Stimulated activated CD4-positive, alpha-beta T cell treated with anti-CD3 and anti-CD28 coated beads, Interleukin-4, amount 100 ng/mL, for 24 hours (primary cell): ENCODE measurements at regions not wholly inside any gene's neighbourhood (a gene's known extent, or its start where the extent isn't known, plus 50 kb on each side); places are given as distances from the start of the nearest gene placed in this dataset.

Experiments used
- DNase-seq: peaks from one replicate; pipeline ENCODE4 v3.0.0-alpha.2; 2020

DNA sequence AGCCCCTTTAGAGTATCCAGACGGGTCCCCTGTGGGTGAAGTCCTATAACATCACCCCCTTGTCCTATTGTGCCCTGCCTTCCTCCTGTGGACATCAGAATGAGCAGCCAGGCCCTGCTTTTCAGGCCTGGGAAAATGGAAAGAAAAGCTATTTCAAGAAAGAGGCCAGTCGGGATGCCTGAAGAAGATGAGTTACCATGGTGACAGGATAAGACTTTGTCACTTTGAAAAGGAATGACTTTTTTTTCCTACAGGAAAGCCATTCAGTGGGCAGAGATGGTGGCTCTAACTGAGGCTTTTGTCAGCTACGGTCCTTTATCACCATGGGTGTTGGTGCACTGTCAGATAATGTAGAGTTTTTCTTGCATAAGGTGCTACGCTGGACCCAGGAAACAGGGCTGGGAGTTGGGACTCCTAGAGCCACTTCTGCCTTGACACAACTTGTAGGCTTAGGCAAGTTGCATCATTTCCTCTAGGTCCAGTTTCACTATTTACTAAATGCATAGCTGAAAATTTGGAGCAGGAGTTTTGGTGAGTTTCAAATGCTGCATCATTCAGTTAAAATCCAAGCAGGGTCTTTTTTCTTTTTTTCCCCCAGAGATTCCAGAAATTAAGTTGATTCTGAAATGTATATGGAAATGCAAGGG, 179.0 kb upstream of the ADRA1D start:
- no peak for DNase-seq

DNA sequence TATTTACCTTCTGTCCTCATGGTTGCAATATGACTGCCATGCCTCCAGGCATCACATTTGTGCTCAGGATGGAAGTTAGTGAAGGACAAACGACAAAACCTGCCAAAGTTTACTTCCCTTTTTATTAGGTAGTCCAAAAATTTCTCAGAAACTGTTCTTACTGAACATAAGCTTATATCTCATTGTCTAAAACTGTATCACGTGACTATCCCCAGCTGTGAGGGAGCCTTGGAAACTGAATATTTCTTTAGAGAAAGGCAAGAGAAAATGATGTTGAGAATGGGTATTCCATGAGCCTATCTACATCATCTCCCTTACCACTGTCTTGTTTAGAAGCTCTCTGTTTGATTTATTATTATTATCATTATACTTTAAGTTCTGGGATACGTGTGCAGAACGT, 169.1 kb upstream of the ADRA1D start:
- DNase-seq: no peak

DNA sequence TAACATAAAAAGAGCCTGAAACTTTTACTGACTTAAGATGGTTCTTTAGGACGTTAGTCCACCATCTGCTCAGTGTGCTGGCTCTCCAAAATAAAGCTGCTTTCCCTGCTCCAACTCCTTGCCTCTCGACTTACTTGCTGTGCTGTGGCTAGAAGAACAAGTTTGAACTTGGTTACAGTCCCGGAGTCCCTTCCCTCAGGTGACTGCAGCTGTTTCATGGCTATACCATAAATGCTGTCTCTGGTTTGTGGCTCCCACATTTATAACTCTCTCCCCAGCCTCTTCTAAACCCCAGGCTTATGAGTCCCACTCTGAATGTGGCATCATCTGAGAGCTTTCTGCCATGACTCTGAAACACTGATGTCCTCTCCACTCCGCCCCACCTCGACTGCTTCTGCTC, 166.2 kb upstream of the ADRA1D start:
- no peak for DNase-seq

DNA sequence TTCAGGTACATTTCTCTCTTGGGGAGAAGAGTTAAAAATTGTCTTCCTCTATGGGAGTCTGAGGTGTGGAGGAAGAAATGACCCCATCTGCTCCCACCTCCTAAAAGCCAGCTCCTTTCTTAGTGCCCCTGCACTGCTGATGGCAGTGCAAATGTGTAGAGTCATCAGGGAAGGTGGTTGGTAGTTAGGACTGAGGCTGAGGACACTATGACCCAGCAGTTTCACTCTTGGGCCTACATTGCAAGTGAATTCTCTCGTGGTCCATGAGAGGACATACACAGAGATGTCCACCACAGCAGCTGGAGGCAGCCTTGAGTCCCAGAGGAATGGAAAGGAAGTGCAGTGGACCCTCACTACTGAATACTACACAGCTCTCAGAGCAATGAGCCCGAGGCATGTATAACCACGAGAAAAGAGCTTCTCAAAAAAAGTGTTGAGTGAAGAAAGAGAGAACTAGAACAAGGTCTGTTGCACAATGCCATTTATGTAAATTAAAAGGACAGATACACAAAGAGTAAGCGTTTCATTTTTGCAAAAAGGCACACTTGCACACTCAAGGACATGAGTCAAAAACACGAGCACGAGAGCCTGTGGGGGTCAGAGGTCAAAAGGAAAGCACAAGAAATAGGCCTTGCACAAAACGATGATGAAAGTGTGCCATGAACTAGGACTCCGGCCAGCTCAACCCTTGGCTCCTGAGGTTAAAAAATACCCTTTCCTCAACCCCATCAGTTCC, 164.4 kb upstream of the ADRA1D start:
- no peak for DNase-seq

DNA sequence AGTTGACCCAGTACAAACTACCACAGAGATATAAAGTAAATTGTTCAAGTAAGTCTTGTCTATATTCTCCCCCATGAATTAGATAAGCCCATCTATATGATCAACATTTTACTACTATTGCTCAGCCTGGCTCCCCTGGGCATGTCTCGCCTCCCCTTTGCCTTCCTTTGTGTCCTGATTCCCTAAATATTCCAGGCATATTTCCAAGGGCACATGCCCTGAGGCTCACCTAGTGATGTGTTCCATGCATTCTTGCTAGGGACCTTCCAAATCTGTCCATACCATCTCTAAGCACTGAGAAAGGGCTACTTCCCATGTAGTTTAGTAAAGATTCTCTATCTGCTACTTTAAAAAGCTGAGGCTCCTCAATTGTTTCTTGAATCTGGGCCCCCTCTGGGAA, 163.1 kb upstream of the ADRA1D start:
- no peak for DNase-seq

DNA sequence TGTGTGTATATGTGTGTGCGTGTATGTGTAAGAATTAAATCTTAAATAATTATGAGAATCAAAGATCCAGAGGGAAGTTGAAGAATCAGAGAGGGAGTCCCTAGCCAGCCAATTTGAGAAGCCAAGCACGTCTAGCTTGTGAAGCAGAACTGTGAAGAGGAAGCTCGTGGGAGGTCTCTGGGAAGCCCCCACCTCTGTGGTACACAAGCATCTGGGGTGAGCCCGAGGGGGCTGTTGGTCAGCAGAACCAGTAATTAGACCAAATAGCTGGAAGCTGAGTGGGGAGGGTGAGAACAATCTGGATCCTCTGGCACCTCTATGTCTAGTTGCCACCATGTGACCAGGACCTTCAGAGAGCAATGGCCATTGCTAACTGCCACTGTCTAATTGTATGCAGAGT, 162.7 kb upstream of the ADRA1D start:
- DNase-seq: no peak

DNA sequence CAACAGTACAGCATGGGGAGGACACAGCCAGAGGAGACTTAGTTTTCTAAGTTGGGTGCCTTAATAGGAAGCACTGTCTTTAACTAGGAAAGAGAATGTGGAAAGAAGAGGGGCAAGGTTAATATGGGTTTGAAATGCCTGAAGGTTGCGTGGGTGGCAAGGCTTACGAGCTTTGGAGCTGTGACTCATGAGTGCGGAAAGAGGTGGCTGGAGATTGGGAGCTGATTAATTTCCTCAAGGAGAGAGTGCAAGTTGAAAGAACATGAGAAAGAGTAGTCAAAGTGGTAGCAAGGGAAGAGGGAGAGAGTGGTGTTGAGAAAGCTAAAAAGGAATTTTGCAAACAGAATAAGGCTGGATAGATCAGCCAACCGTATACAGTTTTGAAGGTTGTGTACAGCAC, 157.5 kb upstream of the ADRA1D start:
- DNase-seq: no peak

DNA sequence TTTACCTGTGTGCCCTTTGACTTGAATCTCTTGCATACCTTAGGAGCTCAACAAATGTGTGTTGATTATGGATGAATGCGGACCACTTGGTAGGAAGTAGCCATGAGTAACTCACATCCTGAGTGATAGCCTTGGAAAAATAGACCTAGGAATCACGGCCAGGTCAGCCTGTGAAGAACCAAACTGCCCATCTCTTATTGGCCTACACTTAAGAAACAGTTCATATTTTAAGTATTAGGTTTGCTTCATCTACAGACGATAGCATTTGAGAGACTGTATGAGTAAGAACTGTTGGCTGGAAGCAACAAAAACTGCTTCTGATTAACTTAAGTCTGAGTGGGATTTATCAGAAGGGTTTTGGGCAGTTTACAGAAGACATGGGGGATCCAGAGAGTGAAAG, 152.5 kb upstream of the ADRA1D start:
- DNase-seq: no peak

DNA sequence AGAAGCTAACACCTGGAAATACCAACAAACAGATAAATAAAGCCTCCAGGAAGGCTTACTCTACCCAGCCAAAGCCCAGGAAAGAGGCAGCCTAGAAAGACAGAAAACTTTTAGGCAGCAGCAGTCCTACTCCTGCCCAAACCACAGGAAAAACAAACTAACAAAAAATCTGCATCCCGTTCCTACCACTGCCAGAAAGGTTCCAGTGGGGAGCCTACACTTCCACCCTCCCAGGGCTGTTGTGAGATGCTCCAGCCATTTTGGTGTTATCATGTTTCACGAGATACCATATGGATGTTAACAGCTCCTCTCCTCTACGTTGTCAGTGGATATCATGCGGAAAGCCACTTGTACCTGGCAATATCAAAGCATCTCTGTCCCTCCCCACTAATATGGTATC, 135.9 kb upstream of the ADRA1D start:
- no peak for DNase-seq

DNA sequence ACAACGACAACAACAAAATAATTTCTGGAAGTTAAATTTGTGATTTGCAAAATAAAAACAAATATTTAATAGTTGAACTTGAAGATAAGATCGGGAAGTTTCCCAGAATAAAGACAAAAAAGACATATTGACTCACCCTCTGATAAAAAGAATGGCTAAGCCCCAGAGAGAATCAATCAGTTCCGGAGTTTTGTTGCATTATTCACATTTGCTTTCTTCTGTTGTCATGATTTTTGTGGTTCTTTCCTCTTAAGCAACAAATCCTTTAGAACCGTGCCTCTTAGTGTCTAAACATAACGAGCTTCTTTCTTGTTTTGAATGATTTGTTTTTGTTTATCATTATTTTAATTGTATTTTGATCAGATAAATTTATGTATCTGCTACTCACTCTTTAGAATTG, 134.9 kb upstream of the ADRA1D start:
- DNase-seq: no peak

DNA sequence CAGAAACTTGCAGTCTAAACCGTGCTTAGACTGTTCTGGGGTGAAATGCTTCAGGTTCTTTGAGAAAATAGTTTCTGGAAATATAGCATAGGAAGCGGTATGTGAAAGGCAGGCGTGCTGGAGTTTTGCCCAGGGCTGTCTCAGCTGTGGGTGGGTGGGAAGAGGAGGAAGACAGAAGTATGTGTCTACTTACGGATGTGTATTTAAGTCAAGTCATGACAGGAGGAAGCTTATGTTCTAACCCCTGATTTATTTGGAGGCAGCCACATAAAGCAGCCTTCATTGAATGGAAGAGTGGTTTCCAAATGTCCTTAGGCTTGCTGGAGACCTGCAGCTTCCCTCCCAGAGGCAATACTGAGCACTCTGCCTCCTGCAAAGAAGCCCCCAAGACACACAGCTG, 126.8 kb upstream of the ADRA1D start:
- DNase-seq: no peak

DNA sequence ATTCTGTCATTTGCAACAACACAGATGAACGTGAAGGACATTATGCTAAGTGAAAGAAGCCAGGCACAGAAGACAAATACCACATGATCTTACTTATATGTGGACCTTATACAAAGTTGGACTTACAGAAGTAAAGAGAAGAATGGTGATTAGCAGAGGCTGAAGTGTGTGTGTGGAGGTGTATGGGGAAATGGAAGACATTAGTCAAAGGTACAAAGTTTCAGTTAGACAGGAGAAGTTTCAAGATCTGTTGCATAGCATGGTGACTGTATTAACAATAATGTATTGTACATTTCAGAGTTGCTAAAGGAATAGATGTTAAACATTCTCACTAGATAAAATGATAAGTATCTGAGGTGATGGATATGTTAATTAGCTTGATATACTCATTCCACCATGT, 124.4 kb upstream of the ADRA1D start:
- no peak for DNase-seq

DNA sequence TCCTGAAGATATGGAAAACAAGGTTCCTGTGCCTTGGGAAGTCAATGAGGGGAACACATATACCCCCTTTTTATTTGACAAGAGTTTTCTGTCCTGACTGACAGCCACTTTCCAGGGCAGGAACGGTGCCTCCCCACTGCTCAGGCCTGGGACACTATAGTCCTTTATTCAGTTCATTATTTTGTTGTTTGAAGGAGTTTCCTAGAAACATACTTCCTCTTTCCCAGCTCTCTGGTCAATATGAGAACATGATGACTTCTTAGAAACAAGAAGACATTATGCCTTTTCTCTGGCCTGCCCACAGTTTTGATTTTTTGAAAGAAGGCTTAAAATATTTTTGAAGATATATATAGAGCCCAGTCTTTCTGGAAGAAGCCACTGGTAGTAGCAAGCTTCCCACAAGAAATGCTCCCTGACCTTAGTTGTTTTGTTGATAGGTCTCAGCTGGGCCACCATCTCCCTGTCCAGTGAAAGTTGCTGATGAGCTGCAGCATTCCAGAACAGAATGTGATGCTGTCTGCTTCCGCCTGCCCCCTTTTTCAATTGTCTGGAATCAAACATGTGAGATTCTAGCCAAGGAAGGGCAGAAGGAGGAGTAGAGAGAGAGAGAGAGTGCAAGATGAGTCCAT, 122.7 kb upstream of the ADRA1D start:
- DNase-seq: no peak

DNA sequence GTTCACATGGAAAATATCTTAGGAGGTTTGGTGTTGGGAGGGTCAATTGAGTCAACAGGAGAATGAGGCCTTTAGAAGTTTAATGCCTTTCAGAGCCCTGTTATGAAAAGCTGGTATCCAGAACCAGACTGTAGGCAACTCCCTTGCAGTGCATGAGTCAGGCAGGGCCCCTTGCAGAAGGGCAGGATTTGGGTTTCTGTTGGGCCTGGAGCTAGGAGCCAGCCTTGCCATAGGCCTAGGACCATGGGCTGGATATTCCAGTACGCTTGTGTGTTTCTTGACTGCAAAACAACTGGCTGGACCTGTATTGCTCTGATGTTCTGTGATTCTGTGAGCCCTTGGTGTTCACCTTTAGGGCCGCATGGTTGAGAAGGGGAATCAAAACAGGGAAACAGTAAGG, 121.8 kb upstream of the ADRA1D start:
- DNase-seq: no peak

DNA sequence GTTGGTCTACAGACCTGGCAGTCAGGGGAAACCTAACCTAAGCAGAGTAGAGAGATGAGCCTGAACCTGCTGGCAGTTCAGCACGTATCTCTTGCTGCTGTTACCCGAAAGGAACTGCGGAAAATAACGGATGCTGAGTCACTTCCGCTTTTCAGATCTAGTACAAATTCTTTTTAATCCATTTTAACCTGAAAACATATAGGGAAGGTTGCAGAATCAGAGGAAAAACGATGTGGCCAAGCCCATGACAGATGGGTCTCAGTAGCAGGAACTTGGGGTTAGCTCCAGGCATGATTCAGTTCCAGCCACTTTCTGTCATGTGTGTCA, 120.7 kb upstream of the ADRA1D start:
- DNase-seq: peak; percentile 26

DNA sequence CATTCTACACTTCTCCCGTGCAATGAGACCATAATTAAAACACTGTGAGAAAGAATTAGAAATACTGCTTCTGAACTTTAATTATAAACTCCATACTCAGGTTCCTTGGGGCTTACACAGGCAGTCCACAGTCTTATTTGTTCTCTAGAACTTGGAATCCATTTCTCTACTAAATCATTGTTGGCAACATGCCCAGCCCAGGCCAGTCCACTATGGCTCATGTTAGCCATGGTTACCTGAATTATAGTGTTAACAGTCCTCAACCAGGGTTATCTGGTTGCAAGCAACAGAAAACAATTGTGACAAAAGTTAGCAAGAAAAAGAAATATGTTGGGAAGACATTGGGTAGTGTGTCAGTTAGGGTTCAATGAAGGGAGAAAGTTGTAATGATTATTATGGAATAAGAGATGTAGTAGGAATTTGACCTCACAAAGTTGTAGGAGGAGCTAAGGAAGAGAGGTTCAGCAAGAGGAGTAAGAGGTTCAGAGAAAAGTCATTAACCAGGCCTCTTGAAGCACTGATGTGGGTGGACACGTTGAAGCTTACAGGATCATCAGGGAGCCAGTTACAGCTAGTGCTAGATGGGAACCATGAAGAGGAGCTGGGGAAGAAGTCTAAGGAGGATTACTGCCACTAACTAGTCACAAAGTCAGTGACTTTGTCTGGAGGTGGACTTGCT, 120.2 kb upstream of the ADRA1D start:
- no peak for DNase-seq

DNA sequence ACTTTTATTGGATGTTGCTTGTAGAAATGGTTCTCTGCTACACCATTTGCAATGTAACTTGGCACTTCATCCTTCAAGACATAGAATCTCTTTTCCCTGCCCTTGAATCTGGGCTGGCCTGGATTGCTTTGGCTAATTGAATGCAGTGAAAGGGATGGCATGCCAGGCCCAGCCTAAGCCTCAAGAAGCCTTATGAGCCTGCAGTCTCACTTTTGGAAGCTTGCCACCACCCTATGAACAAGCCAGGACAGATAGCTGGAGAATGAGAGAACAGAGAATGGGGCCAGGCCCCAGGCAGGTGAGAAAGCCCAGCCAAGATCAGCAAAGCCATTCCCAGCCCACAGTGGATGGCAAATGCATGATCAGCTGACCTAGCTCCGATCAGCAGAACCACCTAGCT, 117.0 kb upstream of the ADRA1D start:
- DNase-seq: no peak

DNA sequence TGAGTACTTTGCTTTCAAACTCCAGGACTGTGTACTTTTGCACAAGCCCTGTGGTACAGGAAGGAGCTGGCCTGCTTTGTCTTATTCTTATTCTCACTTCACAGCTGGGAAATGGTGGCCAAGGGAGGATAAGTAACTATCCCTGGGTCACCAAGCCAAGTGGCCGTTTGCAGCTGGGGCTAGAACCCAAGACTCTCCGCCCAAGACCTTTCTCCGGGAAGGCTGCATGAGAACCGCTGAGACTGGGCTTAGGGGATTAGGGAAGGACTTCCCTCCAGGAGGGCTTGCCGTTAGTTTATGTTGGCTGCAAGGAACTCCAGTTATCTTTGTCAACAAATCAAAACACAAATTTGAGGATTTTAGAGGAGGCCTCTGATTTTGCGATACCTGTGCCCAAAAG, 109.5 kb upstream of the ADRA1D start:
- no peak for DNase-seq

DNA sequence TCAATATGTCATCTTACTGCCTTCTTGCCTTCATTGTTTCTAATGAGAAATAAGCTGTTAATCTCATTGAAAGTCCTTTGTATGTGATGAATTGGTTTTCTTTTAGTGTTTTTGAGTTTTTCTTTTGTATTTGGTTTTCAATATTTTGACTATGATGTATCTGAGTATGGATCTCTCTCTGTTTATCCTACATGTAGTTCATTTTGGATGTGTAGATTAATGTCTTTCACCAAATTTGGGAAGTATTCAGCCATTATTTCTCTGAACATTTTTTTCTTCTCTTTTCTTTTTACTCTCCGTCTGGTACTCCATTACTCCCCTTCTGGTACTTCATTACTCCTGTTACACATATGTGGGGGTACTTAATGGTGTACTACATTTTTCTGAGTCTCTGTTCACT, 103.3 kb upstream of the ADRA1D start:
- DNase-seq: no peak

DNA sequence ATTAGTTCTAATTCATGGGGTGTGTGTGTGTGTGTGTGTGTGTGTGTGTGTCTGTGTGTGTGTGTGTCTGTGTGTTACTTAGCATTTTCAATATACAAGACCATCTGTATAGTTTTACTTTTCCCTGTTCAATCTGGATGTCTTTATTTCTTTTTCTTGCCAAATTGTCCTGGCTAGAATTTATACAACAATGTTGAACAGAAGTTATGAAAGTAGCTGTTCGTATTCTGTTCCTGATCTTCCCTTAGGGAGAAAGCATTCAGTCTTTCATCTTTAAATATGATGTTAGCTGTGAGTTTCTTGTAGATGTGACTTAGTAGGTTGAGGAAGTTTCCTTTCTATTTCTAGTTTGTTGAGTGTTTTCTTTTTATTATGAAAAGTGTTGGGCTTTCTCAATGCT, 101.0 kb upstream of the ADRA1D start:
- DNase-seq: no peak

DNA sequence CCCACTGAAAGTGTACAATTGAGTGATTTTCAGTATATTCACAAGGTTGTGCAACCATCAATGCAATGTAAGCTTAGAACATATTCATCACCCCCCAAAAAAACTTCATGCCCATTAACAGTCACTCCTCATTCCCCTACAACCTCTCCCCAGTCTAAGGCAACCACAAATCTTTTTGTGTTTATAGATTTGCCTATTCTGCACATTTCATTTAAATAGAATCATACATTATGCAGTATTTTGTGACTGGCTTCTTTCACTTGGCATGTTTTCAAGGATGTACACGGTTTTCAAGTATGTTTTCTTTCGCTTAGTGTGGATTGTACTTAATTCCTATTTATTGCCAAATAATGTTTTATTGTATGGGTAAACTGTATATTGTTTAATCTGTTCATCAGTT, 95.6 kb upstream of the ADRA1D start:
- DNase-seq: no peak

DNA sequence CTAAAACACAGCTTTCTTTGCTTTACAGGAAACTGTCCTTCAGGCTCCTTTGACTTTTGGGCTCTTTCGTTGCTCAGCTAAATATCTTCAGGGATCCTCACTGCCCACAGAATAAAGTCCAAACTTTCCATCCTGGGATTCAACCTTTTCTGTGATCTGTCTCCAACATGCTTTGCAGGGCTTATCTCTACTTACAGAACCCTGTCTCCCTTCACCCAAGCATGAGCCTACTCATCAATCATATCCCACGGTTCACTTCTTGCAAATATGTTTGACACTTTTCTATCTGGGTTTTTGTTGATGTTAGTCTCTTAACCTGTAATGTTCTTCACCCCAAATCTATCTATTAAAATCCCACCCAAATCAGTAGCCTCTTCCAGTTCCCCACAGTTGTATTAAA, 93.5 kb upstream of the ADRA1D start:
- no peak for DNase-seq

DNA sequence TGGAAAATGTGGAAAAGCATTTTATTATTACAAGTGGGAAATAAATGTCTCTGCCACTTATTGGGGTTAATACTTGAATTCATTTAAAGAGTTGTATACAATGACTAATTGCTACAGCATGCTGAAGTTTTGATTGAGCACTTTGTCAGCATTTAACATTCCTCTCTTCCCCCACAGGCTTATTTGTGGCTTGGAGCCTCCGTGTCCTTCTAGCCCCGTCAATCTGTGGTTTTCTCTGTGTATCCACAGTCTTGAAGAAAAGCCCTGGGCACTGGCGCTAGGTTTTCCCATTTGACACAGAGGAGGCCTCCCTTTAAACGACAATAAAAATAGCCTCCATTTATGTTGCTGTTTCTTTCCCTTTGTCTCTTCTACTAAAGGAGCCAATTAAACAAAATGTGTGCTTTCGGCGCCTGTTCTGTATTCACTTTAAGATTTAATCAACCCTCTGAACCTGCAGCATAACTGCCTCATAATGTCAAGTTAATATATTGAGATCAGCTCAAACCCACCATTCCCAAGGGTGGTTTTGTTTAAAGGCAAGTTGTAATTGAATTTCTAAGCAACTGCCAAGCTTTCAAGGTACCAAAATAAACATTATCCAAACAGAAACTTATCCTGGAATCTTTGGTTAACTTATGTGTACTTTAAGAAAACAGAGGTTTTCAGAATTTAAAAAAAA, 92.9 kb upstream of the ADRA1D start:
- no peak for DNase-seq

DNA sequence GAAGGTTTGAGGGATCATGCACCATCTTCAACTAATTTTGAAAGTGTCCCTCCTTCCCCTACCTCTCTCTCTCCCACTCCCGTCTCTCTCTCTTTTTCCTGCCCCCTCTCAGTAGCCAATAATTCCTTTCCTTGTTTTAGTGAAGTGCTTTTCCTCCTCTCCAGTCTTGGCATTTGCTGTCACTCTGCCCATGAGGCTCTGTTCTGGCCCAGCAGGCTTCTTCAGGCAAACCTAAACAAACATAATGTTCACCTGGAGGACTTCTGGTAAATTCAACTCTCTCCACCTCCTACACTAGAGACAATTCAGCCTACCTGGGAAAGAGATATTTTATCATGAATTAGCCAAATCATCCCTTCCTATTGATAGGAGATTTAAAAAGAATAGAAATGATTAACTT, 86.6 kb upstream of the ADRA1D start:
- DNase-seq: no peak
